Mesothelial cell of epicardium (in vitro differentiated cells): ENCODE measurements at regions not wholly inside any gene's neighbourhood (a gene's known extent, or its start where the extent isn't known, plus 50 kb on each side); places are given as distances from the start of the nearest gene placed in this dataset.

ENCODE experiments used
- DNase-seq, 2 experiments: peaks; one replicate each; pipeline ENCODE4 v3.0.0; 2021; ENCODE audit warnings: low spot score in 2 of 2; ENCODE audit not compliant: unreplicated experiment in 2 of 2
- H3K27ac Mint-ChIP-seq: 2 replicates; pipeline ENCODE4 v1.8.0; 2021; ENCODE audit warnings: mixed read lengths
- H3K27me3 Mint-ChIP-seq: 2 replicates; pipeline ENCODE4 v1.8.0; 2021; ENCODE audit warnings: low read depth, mixed read lengths
- H3K36me3 Mint-ChIP-seq: 2 replicates; pipeline ENCODE4 v1.8.0; 2021; ENCODE audit warnings: mixed read lengths
- H3K4me1 Mint-ChIP-seq: 2 replicates; pipeline ENCODE4 v1.8.0; 2021; ENCODE audit warnings: mixed read lengths
- H3K4me3 Mint-ChIP-seq: 2 replicates; pipeline ENCODE4 v1.8.0; 2021; ENCODE audit warnings: mild to moderate bottlenecking, moderate library complexity, mixed read lengths
- H3K9me3 Mint-ChIP-seq: 2 replicates; pipeline ENCODE4 v1.8.0; 2021; ENCODE audit warnings: mixed read lengths
- CTCF ChIP-seq: fragments of 200-600 bp; sonication (generic); IDR thresholded peaks from one replicate; pipeline ENCODE4 v1.5.0; 2021; ENCODE audit warnings: antibody characterized with exemption; ENCODE audit not compliant: unreplicated experiment

GRCh38 chr2:234566622-234567021 lies 69.7 kb upstream of the ARL4C start:
- no peak for DNase-seq
- H3K4me1 Mint-ChIP-seq = peaks cover 9% of the 10 kb centered on the region

GRCh38 chr2:234565842-234566619 lies 69.2 kb upstream of the ARL4C start:
- Mint-ChIP-seq H3K27me3 (peaks cover 6% of the 10 kb centered on the region), H3K27ac (no peak overlapping the region), H3K9me3 (peaks cover 9% of the 10 kb centered on the region), H3K4me3 (no peak overlapping the region), H3K4me1 (peaks cover 7% of the 10 kb centered on the region), H3K36me3 (peaks cover 4% of the 10 kb centered on the region)
- no peak for DNase-seq
- no peak for TF ChIP-seq CTCF

More at GRCh38 chr2:234566622-234567021, 69.7 kb upstream of the ARL4C start:
- H3K9me3 Mint-ChIP-seq = peaks cover 3% of the 10 kb centered on the region
- peaks cover 2% of the 10 kb centered on the region for H3K36me3 Mint-ChIP-seq
- H3K27me3 Mint-ChIP-seq = peaks cover 4% of the 10 kb centered on the region
- no peak for TF ChIP-seq CTCF
- H3K27ac Mint-ChIP-seq = no peak overlapping the region
- no peak overlapping the region for H3K4me3 Mint-ChIP-seq

GRCh38 chr2:234565201-234565600 lies 68.3 kb upstream of the ARL4C start:
- H3K27me3 Mint-ChIP-seq = peaks cover 6% of the 10 kb centered on the region
- TF ChIP-seq CTCF = no peak
- peaks cover 7% of the 10 kb centered on the region for H3K4me1 Mint-ChIP-seq
- peaks cover 4% of the 10 kb centered on the region for H3K36me3 Mint-ChIP-seq
- no peak overlapping the region for H3K4me3 Mint-ChIP-seq
- H3K27ac Mint-ChIP-seq = peak overlapping the region; percentile 62
- no peak for DNase-seq
- peaks cover 10% of the 10 kb centered on the region for H3K9me3 Mint-ChIP-seq

- Mint-ChIP-seq H3K27me3 (peaks cover 10% of the 10 kb centered on the region), H3K27ac (no peak overlapping the region), H3K36me3 (peaks cover 4% of the 10 kb centered on the region), H3K4me3 (no peak overlapping the region), H3K4me1 (peaks cover 7% of the 10 kb centered on the region), H3K9me3 (peaks cover 10% of the 10 kb centered on the region)
- no peak for DNase-seq
- no peak for TF ChIP-seq CTCF
Observed at GRCh38 chr2:234564699-234565098, 67.8 kb upstream of the ARL4C start.

GRCh38 chr2:234559609-234560008 lies 62.7 kb upstream of the ARL4C start:
- no peak overlapping the region for H3K27ac Mint-ChIP-seq
- no peaks in the 10 kb centered on the region for H3K4me1 Mint-ChIP-seq
- no peak for DNase-seq
- peaks cover 4% of the 10 kb centered on the region for H3K36me3 Mint-ChIP-seq
- TF ChIP-seq CTCF = no peak
- peaks cover 6% of the 10 kb centered on the region for H3K27me3 Mint-ChIP-seq
- H3K9me3 Mint-ChIP-seq = peaks cover 15% of the 10 kb centered on the region
- H3K4me3 Mint-ChIP-seq = no peak overlapping the region

GRCh38 chr2:234558642-234559041 lies 61.8 kb upstream of the ARL4C start:
- Mint-ChIP-seq H3K36me3 (peaks cover 4% of the 10 kb centered on the region), H3K9me3 (peaks cover 15% of the 10 kb centered on the region), H3K27me3 (peaks cover 6% of the 10 kb centered on the region), H3K4me3 (no peak overlapping the region), H3K27ac (no peak overlapping the region), H3K4me1 (no peaks in the 10 kb centered on the region)
- TF ChIP-seq CTCF = no peak
- no peak for DNase-seq
